Esophagus muscularis mucosa (tissue), 4 donors: ENCODE measurements at regions not wholly inside any gene's neighbourhood (a gene's known extent, or its start where the extent isn't known, plus 50 kb on each side); places are given as distances from the start of the nearest gene placed in this dataset.
"Not testable (repeated sequence)": the region's sequence is repeated elsewhere in the genome, so short reads cannot be mapped to it uniquely, and the experiment has no call there.

ENCODE experiments used
- CTCF ChIP-seq, 3 experiments: fragments of 200-600 bp in 2 of 3; fragments of 450-650 bp in 1 of 3; sonication (generic) in 2 of 3; IDR thresholded peaks; one replicate each; pipeline ENCODE4 v1.5.1; 2017 to 2019; ENCODE audit warnings: antibody characterized with exemption in 3 of 3, mild to moderate bottlenecking in 2 of 3, moderate library complexity in 1 of 3
- EP300 ChIP-seq: sonication (generic); formaldehyde crosslinking; IDR thresholded peaks from one replicate; pipeline ENCODE4 v1.6.1; 2017; ENCODE audit warnings: antibody characterized with exemption
- POLR2A ChIP-seq: fragments of 450-650 bp; IDR thresholded peaks from one replicate; pipeline ENCODE4 v1.6.1; 2017; ENCODE audit warnings: antibody characterized with exemption, moderate library complexity, mild to moderate bottlenecking, low read depth

DNA sequence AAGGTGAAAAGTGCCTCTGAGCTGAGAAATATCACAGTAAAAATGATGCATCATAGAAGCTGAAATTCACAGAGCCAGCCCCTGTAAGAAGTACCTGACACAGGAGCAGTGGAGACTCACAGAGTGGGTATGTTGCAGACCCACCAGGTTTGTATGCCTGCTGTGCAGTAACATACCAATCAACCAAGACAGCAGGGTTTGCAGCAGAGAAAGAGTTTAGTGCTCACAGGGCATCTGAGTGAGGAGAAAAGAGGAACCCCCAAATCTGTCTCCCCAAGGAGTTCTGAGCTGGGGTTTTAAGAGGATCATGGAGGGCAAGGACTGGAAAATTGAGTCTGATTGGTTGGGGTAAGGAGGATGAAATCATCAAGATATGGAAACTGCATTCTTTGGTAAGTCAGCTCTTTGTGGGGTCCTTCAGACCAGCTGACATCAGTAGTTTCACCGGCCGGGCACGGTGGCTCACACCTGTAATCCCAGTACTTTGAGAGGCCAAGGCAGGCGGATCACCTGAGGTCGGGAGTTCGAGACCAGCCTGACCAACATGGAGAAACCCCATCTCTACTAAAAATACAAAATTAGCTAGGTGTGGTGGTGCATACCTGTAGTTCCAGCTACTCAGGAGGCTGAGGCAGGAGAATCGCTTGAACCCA, 83.5 kb upstream of the MRI1 start:
- TF ChIP-seq POLR2A; EP300; CTCF (IDR thresholded peaks at IDR 0.05): not testable (repeated sequence)
